ENCODE measurements at regions not wholly inside any gene's neighbourhood (a gene's known extent, or its start where the extent isn't known, plus 50 kb on each side); places are given as distances from the start of the nearest gene placed in this dataset.
"Not testable (repeated sequence)": the region's sequence is repeated elsewhere in the genome, so short reads cannot be mapped to it uniquely, and the experiment has no call there.

- no peak for DNase-seq
Observed at GRCh38 chrX:87961471-87961870, 443.9 kb downstream of the KLHL4 start.

- no peak for DNase-seq
Observed at GRCh38 chrX:87968118-87968517, 450.5 kb downstream of the KLHL4 start.

- not testable (repeated sequence) for DNase-seq
Observed at GRCh38 chrX:87972121-87972520, 454.5 kb downstream of the KLHL4 start.

- no peak for DNase-seq
Observed at GRCh38 chrX:87975365-87975764, 457.8 kb downstream of the KLHL4 start.

GRCh38 chrX:88007873-88008272 is 490.3 kb downstream of the KLHL4 start:
- DNase-seq, result not testable (repeated sequence)

GRCh38 chrX:88024022-88024421 is 506.4 kb downstream of the KLHL4 start:
- no peak for DNase-seq

GRCh38 chrX:88072339-88073030 is 554.9 kb downstream of the KLHL4 start:
- no peak for DNase-seq

- no peak for DNase-seq
Observed at GRCh38 chrX:88101968-88102367, 584.4 kb downstream of the KLHL4 start.

- DNase-seq, result no peak
Observed at GRCh38 chrX:88135735-88136134, 611.3 kb upstream of the CPXCR1 start.

GRCh38 chrX:88136328-88136727 is 610.7 kb upstream of the CPXCR1 start:
- DNase-seq, result no peak

GRCh38 chrX:88146577-88146976 is 600.4 kb upstream of the CPXCR1 start:
- no peak for DNase-seq

GRCh38 chrX:88170553-88170952 is 576.5 kb upstream of the CPXCR1 start:
- DNase-seq, result no peak

GRCh38 chrX:88173932-88174440 is 573.0 kb upstream of the CPXCR1 start:
- DNase-seq, result not testable (repeated sequence)

- no peak for DNase-seq
Observed at GRCh38 chrX:88202149-88202548, 544.9 kb upstream of the CPXCR1 start.

- no peak for DNase-seq
Observed at GRCh38 chrX:88244066-88244465, 503.0 kb upstream of the CPXCR1 start.

GRCh38 chrX:88284844-88285243 is 462.2 kb upstream of the CPXCR1 start:
- DNase-seq, result no peak

GRCh38 chrX:88313972-88314371 is 433.1 kb upstream of the CPXCR1 start:
- DNase-seq, result not testable (repeated sequence)

- no peak for DNase-seq
Observed at GRCh38 chrX:88325634-88326033, 421.4 kb upstream of the CPXCR1 start.

- DNase-seq, result no peak
Observed at GRCh38 chrX:88355252-88355651, 391.8 kb upstream of the CPXCR1 start.

- no peak for DNase-seq
Observed at GRCh38 chrX:88366314-88366713, 380.7 kb upstream of the CPXCR1 start.

GRCh38 chrX:88378406-88378805 is 368.6 kb upstream of the CPXCR1 start:
- no peak for DNase-seq

GRCh38 chrX:88397551-88397950 is 349.5 kb upstream of the CPXCR1 start:
- no peak for DNase-seq

GRCh38 chrX:88416002-88416401 is 331.0 kb upstream of the CPXCR1 start:
- DNase-seq, result no peak

GRCh38 chrX:88416965-88417364 is 330.1 kb upstream of the CPXCR1 start:
- no peak for DNase-seq

- no peak for DNase-seq
Observed at GRCh38 chrX:88424071-88424470, 323.0 kb upstream of the CPXCR1 start.
